A673 (cell line): ENCODE measurements at regions not wholly inside any gene's neighbourhood (a gene's known extent, or its start where the extent isn't known, plus 50 kb on each side); places are given as distances from the start of the nearest gene placed in this dataset.

Source experiments
- EZH2 ChIP-seq: fragments of 200-600 bp; sonication (generic); IDR thresholded peaks from 2 replicates; pipeline ENCODE4 v1.6.1; 2017; ENCODE audit warnings: borderline replicate concordance, low read depth, mild to moderate bottlenecking, mixed read lengths, antibody characterized with exemption, low read length; ENCODE audit not compliant: poor library complexity, severe bottlenecking
- TF ChIP-seq, protein P1 (sequence below): fragments of 300-800, 200-600 bp; sonication (generic); conservative IDR thresholded peaks from 2 replicates; pipeline ENCODE4 v1.5.1; 2017; ENCODE audit warnings: low read depth, mild to moderate bottlenecking, antibody characterized with exemption, low read length, moderate library complexity, mixed read lengths

GRCh38 chr6:110543106-110543505 lies 66.7 kb upstream of the SLC22A16 start:
- TF ChIP-seq, protein P1, sequence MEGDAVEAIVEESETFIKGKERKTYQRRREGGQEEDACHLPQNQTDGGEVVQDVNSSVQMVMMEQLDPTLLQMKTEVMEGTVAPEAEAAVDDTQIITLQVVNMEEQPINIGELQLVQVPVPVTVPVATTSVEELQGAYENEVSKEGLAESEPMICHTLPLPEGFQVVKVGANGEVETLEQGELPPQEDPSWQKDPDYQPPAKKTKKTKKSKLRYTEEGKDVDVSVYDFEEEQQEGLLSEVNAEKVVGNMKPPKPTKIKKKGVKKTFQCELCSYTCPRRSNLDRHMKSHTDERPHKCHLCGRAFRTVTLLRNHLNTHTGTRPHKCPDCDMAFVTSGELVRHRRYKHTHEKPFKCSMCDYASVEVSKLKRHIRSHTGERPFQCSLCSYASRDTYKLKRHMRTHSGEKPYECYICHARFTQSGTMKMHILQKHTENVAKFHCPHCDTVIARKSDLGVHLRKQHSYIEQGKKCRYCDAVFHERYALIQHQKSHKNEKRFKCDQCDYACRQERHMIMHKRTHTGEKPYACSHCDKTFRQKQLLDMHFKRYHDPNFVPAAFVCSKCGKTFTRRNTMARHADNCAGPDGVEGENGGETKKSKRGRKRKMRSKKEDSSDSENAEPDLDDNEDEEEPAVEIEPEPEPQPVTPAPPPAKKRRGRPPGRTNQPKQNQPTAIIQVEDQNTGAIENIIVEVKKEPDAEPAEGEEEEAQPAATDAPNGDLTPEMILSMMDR, result no peak
- TF ChIP-seq EZH2, result no peak
